SK-N-SH (cell line): ENCODE measurements at regions not wholly inside any gene's neighbourhood (a gene's known extent, or its start where the extent isn't known, plus 50 kb on each side); places are given as distances from the start of the nearest gene placed in this dataset.

Experiments
- CTCF ChIA-PET: fragments of 300-600, 350-600 bp; formaldehyde crosslinking; extraction: SDS; loops from one replicate; lab custom pipeline; 2021; lab: Yijun Ruan, JAX
- POLR2A ChIA-PET: fragments of 350-600 bp; sonication (Branson Sonifier 250); formaldehyde crosslinking; extraction: SDS; loops from one replicate; lab custom pipeline; 2020; ENCODE audit warnings: antibody characterized with exemption, inconsistent platforms; lab: Yijun Ruan, JAX
- DNase-seq: peaks from one replicate; pipeline ENCODE4 v3.0.0; 2012
- H2AFZ ChIP-seq: fragments of 200-600 bp; sonication (generic); 2 replicates; pipeline ENCODE4 v1.8.1; 2016; ENCODE audit warnings: antibody characterized with exemption, mild to moderate bottlenecking, low read depth
- H3F3A ChIP-seq: fragments of 200-600 bp; sonication (generic); replicated peaks from 2 replicates; pipeline ENCODE3; 2016; ENCODE audit warnings: antibody characterized with exemption, mild to moderate bottlenecking; ENCODE audit not compliant: insufficient read depth
- H3K27ac ChIP-seq, 2 experiments: fragments of 200-500 bp in 1 of 2; fragments of 200-600 bp in 1 of 2; sonication (Bioruptor generic) in 1 of 2; sonication (generic), shearing (Covaris generic) in 1 of 2; 2 replicates each; pipeline versions ENCODE4 v1.5.1 to v1.6.1; 2014 to 2016; ENCODE audit warnings: low read depth in 2 of 2, inconsistent platforms in 1 of 2, low read length in 1 of 2, mild to moderate bottlenecking in 1 of 2, mixed read lengths in 1 of 2
- H3K27me3 ChIP-seq: fragments of 200-600 bp; sonication (generic), shearing (Covaris generic); 2 replicates; pipeline ENCODE4 v1.6.1; 2016; ENCODE audit warnings: mixed run types; ENCODE audit not compliant: insufficient read depth
- H3K36me3 ChIP-seq, 2 experiments: fragments of 200-500 bp in 1 of 2; fragments of 200-600 bp in 1 of 2; sonication (Bioruptor generic) in 1 of 2; sonication (generic) in 1 of 2; replicated peaks in 1 of 2; 2 replicates each; pipeline versions ENCODE3 to v1.5.1; 2014 to 2016; ENCODE audit warnings: low read length in 1 of 2, mild to moderate bottlenecking in 1 of 2; ENCODE audit not compliant: insufficient read depth in 2 of 2, control insufficient read depth in 1 of 2
- H3K4me1 ChIP-seq, 2 experiments: fragments of 200-500 bp in 1 of 2; fragments of 200-600 bp in 1 of 2; sonication (Bioruptor generic) in 1 of 2; sonication (generic), shearing (Covaris generic) in 1 of 2; 2 replicates each; pipeline versions ENCODE4 v1.5.1 to v1.6.1; 2014 to 2016; ENCODE audit warnings: low read depth in 1 of 2, low read length in 1 of 2, mixed run types in 1 of 2; ENCODE audit not compliant: insufficient read depth in 2 of 2, control insufficient read depth in 1 of 2
- H3K4me2 ChIP-seq: fragments of 200-600 bp; sonication (generic), shearing (Covaris generic); 2 replicates; pipeline ENCODE4 v1.6.1; 2017; ENCODE audit warnings: mixed run types
- H3K4me3 ChIP-seq, 2 experiments: fragments of 200-500 bp in 1 of 2; fragments of 200-600 bp in 1 of 2; sonication (Bioruptor generic) in 1 of 2; sonication (generic), shearing (Covaris generic) in 1 of 2; 2 replicates each; pipeline versions ENCODE4 v1.5.1 to v1.8.1; 2014 to 2016; ENCODE audit warnings: low read depth in 2 of 2, inconsistent platforms in 1 of 2, low read length in 1 of 2, mild to moderate bottlenecking in 1 of 2, mixed read lengths in 1 of 2, moderate library complexity in 1 of 2
- H3K79me2 ChIP-seq: fragments of 200-600 bp; sonication (generic); 2 replicates; pipeline ENCODE4 v1.8.1; 2017; ENCODE audit warnings: mild to moderate bottlenecking; ENCODE audit not compliant: insufficient read depth
- H3K9ac ChIP-seq: fragments of 200-600 bp; sonication (generic); 2 replicates; pipeline ENCODE4 v1.6.1; 2017; ENCODE audit warnings: mixed run types
- H3K9me2 ChIP-seq: fragments of 200-600 bp; sonication (generic); 2 replicates; pipeline ENCODE4 v1.6.1; 2017; ENCODE audit warnings: mixed run types
- H3K9me3 ChIP-seq: fragments of 200-600 bp; sonication (generic); 2 replicates; pipeline ENCODE4 v1.6.1; 2017; ENCODE audit warnings: mixed run types, mild to moderate bottlenecking, moderate library complexity
- H4K20me1 ChIP-seq: fragments of 200-600 bp; sonication (generic); 2 replicates; pipeline ENCODE4 v1.6.1; 2017; ENCODE audit warnings: mild to moderate bottlenecking, mixed run types; ENCODE audit not compliant: insufficient read depth
- ELF1 ChIP-seq: IDR thresholded peaks from 2 replicates; pipeline ENCODE4 v1.4.0; 2012
- EP300 ChIP-seq, 2 experiments: IDR thresholded peaks; 2 replicates each; pipeline versions ENCODE4 v1.4.0 to v1.6.1; 2012; ENCODE audit warnings: borderline replicate concordance in 1 of 2, low read depth in 1 of 2, low read length in 1 of 2
- EZH2phosphoT487 ChIP-seq: fragments of 200-600 bp; sonication (generic); IDR thresholded peaks from 2 replicates; pipeline ENCODE4 v1.6.1; 2017; ENCODE audit warnings: low read depth, mixed run types, mild to moderate bottlenecking, antibody characterized with exemption, moderate library complexity, borderline replicate concordance
- FOXJ3 ChIP-seq: sonication (generic); formaldehyde crosslinking; IDR thresholded peaks from 2 replicates; pipeline ENCODE4 v1.5.1; 2020; ENCODE audit warnings: mild to moderate bottlenecking, missing genetic modification reagents
- RCOR1 ChIP-seq: fragments of 150-350 bp; IDR thresholded peaks from 2 replicates; pipeline ENCODE4 v1.6.1; 2017; ENCODE audit warnings: antibody characterized with exemption, low read length
- REST ChIP-seq: IDR thresholded peaks from 2 replicates; pipeline ENCODE4 v1.6.1; 2012; ENCODE audit warnings: mild to moderate bottlenecking, low read depth, low read length, moderate library complexity
- RXRA ChIP-seq: IDR thresholded peaks from 2 replicates; pipeline ENCODE4 v1.4.0; 2012; ENCODE audit warnings: low read depth, mild to moderate bottlenecking, borderline replicate concordance
- SIN3A ChIP-seq: IDR thresholded peaks from 2 replicates; pipeline ENCODE4 v1.6.1; 2012; ENCODE audit warnings: low read depth, mild to moderate bottlenecking, low read length, moderate library complexity, borderline replicate concordance
- TAF1 ChIP-seq: IDR thresholded peaks from 2 replicates; pipeline ENCODE4 v1.6.1; 2012; ENCODE audit warnings: low read depth, mild to moderate bottlenecking, low read length, moderate library complexity, borderline replicate concordance
- TCF12 ChIP-seq: IDR thresholded peaks from 2 replicates; pipeline ENCODE4 v1.4.0; 2012
- USF1 ChIP-seq: IDR thresholded peaks from 2 replicates; pipeline ENCODE4 v1.4.0; 2012; ENCODE audit warnings: low read depth, borderline replicate concordance
- USF2 ChIP-seq: fragments of 150-350 bp; IDR thresholded peaks from 2 replicates; pipeline ENCODE4 v1.6.1; 2017; ENCODE audit warnings: antibody characterized with exemption, low read length, low read depth, borderline replicate concordance
- YY1 ChIP-seq: IDR thresholded peaks from 2 replicates; pipeline ENCODE4 v1.4.0; 2012; ENCODE audit warnings: low read depth, mild to moderate bottlenecking
- WGBS: methylation state at CpG from one replicate; pipeline ENCODE4 v1.1.6; 2017; ENCODE audit warnings: low lambda C conversion rate; 5-methylcytosine and 5-hydroxymethylcytosine counted together
- TF ChIP-seq, protein P1 (sequence below): fragments of 200-600 bp; sonication (generic); IDR thresholded peaks from 2 replicates; pipeline ENCODE4 v1.6.1; 2017; ENCODE audit warnings: antibody characterized with exemption, mild to moderate bottlenecking, moderate library complexity
- TF ChIP-seq, protein P2 (sequence below): IDR thresholded peaks from 2 replicates; pipeline ENCODE4 v1.4.0; 2012; ENCODE audit warnings: low read depth
- TF ChIP-seq, protein P3 (sequence below): fragments of 150-350 bp; IDR thresholded peaks from 2 replicates; pipeline ENCODE4 v1.6.1; 2016; ENCODE audit warnings: mild to moderate bottlenecking, low read depth, low read length

DNA sequence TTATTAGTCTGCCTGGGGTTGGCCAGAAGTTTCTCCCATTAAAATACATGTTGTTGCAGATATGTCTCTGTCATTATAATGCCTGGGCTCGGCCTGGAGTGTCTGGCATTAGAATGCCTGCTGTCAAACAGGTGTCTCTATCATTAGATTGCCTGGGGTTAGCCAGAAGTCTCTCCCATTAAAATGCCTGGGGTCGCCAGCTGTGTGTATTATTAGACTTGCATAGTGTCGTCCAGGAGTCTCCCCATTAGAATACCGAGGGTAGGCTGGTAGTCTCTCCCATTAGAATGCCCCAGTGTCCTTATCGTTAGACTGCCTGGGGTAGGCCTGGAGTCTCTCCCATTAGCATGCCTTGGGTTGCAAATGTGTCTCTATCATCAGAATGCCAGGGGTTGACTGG is 2270.8 kb downstream of the TP53TG3F start:
- Histone ChIP-seq H4K20me1 (no peaks in the 10 kb centered on the region), H3K9ac (no peak overlapping the region), H3K9me3 (no peaks in the 10 kb centered on the region), H3K4me1 (no peaks in the 10 kb centered on the region), H3K79me2 (no peaks in the 10 kb centered on the region), H3F3A (no peaks in the 10 kb centered on the region), H3K36me3 (no peaks in the 10 kb centered on the region), H3K9me2 (no peaks in the 10 kb centered on the region), H3K27ac (no peak overlapping the region), H3K4me2 (no peak overlapping the region), H3K4me3 (no peak overlapping the region), H2AFZ (no peak overlapping the region), H3K27me3 (no peaks in the 10 kb centered on the region)
- no peak for DNase-seq
- ChIA-PET CTCF (no interaction called here), POLR2A (no interaction called here)
- WGBS: 0% methylated on average over 5 of the region's 5 CpGs
- TF ChIP-seq USF2: no peak

DNA sequence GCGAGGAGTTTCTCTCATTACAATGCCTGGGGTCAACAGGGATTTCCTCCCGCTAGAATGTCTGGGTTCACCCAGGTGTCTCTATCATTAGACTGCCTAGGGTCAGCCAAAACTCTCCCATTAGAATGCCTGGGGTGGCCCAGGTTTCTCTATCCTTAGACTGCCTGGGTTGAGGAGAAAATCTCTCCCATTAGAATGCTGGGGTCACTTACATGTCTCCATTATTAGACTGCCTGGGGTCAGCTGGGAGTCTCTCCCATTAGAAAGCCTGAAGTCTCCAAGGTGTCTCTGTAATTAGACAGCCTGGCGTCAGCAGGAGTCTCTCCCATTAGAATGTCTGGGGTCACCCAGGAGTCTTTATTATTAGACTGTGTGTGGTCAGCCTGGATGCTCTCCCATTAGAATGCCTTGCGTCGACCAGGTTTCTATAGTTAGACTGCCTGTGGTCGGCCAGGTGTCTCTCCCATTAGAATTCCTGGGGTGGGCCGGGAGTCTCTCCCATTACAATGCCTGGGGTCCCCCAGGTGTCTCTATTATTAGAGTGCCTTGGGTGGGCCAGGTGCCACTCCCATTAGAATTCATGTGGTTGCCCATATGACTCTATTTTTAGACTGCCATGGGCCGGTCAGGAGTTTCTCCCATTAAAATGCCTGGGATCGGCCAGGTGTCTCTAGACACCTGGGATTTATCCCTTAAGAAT is 2272.1 kb downstream of the TP53TG3F start:
- TF ChIP-seq EZH2phosphoT487 (no peak), YY1 (no peak), SIN3A (no peak), USF1 (no peak), EP300 (IDR thresholded peaks at IDR 0.05; ENCODE audit: borderline replicate concordance in 1 of 2, low read depth in 1 of 2, low read length in 1 of 2) (no peak), ELF1 (no peak), RCOR1 (no peak), FOXJ3 (no peak), USF2 (no peak), RXRA (no peak), TCF12 (no peak), TAF1 (no peak), REST (no peak)
- TF ChIP-seq, protein P1, sequence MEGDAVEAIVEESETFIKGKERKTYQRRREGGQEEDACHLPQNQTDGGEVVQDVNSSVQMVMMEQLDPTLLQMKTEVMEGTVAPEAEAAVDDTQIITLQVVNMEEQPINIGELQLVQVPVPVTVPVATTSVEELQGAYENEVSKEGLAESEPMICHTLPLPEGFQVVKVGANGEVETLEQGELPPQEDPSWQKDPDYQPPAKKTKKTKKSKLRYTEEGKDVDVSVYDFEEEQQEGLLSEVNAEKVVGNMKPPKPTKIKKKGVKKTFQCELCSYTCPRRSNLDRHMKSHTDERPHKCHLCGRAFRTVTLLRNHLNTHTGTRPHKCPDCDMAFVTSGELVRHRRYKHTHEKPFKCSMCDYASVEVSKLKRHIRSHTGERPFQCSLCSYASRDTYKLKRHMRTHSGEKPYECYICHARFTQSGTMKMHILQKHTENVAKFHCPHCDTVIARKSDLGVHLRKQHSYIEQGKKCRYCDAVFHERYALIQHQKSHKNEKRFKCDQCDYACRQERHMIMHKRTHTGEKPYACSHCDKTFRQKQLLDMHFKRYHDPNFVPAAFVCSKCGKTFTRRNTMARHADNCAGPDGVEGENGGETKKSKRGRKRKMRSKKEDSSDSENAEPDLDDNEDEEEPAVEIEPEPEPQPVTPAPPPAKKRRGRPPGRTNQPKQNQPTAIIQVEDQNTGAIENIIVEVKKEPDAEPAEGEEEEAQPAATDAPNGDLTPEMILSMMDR: no peak
- TF ChIP-seq, protein P2, sequence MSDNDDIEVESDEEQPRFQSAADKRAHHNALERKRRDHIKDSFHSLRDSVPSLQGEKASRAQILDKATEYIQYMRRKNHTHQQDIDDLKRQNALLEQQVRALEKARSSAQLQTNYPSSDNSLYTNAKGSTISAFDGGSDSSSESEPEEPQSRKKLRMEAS: no peak
- TF ChIP-seq, protein P3, sequence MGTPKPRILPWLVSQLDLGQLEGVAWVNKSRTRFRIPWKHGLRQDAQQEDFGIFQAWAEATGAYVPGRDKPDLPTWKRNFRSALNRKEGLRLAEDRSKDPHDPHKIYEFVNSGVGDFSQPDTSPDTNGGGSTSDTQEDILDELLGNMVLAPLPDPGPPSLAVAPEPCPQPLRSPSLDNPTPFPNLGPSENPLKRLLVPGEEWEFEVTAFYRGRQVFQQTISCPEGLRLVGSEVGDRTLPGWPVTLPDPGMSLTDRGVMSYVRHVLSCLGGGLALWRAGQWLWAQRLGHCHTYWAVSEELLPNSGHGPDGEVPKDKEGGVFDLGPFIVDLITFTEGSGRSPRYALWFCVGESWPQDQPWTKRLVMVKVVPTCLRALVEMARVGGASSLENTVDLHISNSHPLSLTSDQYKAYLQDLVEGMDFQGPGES: no peak
- no peaks in the 10 kb centered on the region for H3K79me2 ChIP-seq
- no peaks in the 10 kb centered on the region for H3K27me3 ChIP-seq
- 7% methylated on average over 8 of the region's 9 CpGs for WGBS
- no peaks in the 10 kb centered on the region for H3K36me3 ChIP-seq
- H3K9me2 ChIP-seq: no peaks in the 10 kb centered on the region
- no peaks in the 10 kb centered on the region for H4K20me1 ChIP-seq
- ChIA-PET POLR2A (no interaction called here), CTCF (no interaction called here)
- H3F3A ChIP-seq: no peaks in the 10 kb centered on the region
- H3K4me2 ChIP-seq: no peak overlapping the region
- no peaks in the 10 kb centered on the region for H3K4me1 ChIP-seq
- H3K27ac ChIP-seq: no peak overlapping the region
- H3K9ac ChIP-seq: no peak overlapping the region
- DNase-seq: no peak
- H2AFZ ChIP-seq: no peak overlapping the region
- H3K9me3 ChIP-seq: no peaks in the 10 kb centered on the region
- H3K4me3 ChIP-seq: no peak overlapping the region
